ENCODE measurements at regions not wholly inside any gene's neighbourhood (a gene's known extent, or its start where the extent isn't known, plus 50 kb on each side); places are given as distances from the start of the nearest gene placed in this dataset.

DNA sequence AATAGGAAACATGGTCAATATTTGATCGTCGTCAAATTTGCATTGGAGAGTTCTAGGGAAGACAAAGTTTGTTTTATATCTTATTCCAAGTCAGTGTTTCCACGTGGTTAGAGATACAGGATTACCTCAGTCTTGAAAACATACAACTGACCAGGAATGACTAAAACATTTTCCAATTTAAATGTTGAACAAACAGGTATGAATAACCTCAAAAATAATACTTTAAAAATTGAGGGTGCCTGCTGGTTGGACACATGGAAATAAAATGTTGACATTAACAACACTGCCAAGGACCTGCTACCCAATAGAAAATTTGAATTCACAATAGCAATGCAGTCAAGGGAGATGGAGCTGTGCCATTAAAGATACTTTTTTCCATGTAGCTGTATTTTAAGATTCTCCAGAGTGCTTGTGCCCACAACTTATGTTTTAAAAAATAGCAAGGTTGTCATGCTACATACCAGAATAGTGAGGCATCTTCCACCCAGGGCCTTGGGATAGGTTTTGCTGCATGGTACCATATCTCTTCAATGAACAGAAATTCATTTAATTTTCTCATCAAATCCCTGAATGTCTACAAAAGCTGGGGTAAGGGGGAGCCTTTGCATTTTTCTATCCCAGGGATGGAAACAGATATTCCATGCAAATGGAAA, 260.8 kb downstream of the EFNB2 start:
- FAIRE-seq (no peak), DNase-seq (ENCODE audit: low read depth) (peak; percentile 53)
- Histone ChIP-seq H3K27me3 (ENCODE audit: control insufficient read depth, insufficient read depth, low read length) (no peaks in the 10 kb centered on the region), H3K4me3 (ENCODE audit: low read depth, low read length) (no peak overlapping the region), H3K36me3 (ENCODE audit: control insufficient read depth, insufficient read depth, low read length) (no peaks in the 10 kb centered on the region)
- TF ChIP-seq, protein P1, sequence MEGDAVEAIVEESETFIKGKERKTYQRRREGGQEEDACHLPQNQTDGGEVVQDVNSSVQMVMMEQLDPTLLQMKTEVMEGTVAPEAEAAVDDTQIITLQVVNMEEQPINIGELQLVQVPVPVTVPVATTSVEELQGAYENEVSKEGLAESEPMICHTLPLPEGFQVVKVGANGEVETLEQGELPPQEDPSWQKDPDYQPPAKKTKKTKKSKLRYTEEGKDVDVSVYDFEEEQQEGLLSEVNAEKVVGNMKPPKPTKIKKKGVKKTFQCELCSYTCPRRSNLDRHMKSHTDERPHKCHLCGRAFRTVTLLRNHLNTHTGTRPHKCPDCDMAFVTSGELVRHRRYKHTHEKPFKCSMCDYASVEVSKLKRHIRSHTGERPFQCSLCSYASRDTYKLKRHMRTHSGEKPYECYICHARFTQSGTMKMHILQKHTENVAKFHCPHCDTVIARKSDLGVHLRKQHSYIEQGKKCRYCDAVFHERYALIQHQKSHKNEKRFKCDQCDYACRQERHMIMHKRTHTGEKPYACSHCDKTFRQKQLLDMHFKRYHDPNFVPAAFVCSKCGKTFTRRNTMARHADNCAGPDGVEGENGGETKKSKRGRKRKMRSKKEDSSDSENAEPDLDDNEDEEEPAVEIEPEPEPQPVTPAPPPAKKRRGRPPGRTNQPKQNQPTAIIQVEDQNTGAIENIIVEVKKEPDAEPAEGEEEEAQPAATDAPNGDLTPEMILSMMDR (IDR thresholded peaks at IDR 0.05; ENCODE audit: insufficient read depth, low read length, severe bottlenecking): no peak

GRCh38 chr13:106263801-106264200, 271.7 kb downstream of the EFNB2 start:
- no peak for FAIRE-seq
- Histone ChIP-seq H3K4me3 (ENCODE audit: low read depth, low read length) (no peak overlapping the region), H3K27me3 (ENCODE audit: control insufficient read depth, insufficient read depth, low read length) (no peaks in the 10 kb centered on the region), H3K36me3 (ENCODE audit: control insufficient read depth, insufficient read depth, low read length) (no peaks in the 10 kb centered on the region)
- TF ChIP-seq, protein P1 (IDR thresholded peaks at IDR 0.05; ENCODE audit: insufficient read depth, low read length, severe bottlenecking): no peak
- DNase-seq (ENCODE audit: low read depth): no peak

DNA sequence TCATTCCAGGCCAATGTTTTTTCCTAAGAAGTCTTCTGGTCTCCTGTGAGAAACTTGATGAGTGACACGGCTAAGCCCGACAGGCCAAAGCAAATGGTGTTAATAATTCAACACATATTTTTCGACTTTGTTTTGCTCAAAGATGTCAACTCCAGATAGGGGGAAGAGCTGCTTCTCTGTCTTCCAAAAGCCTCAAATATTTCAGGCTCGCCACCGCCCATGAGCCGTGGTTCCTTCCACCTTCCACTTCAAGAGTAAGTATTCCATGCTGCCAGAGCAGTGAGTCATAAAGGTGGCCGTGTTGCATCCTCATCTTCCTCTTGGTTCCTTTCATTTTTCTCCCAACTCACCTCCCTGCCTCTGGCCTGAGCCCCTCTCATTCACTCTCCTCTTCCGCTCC, 272.6 kb downstream of the EFNB2 start:
- DNase-seq (ENCODE audit: low read depth) (no peak), FAIRE-seq (no peak)
- no peaks in the 10 kb centered on the region for H3K36me3 ChIP-seq (ENCODE audit: control insufficient read depth, insufficient read depth, low read length)
- TF ChIP-seq, protein P1 (IDR thresholded peaks at IDR 0.05; ENCODE audit: insufficient read depth, low read length, severe bottlenecking): no peak
- H3K27me3 ChIP-seq (ENCODE audit: control insufficient read depth, insufficient read depth, low read length): no peaks in the 10 kb centered on the region
- H3K4me3 ChIP-seq (ENCODE audit: low read depth, low read length): no peak overlapping the region

- TF ChIP-seq, protein P1 (IDR thresholded peaks at IDR 0.05; ENCODE audit: insufficient read depth, low read length, severe bottlenecking): no peak
- no peak for DNase-seq (ENCODE audit: low read depth)
- Histone ChIP-seq H3K27me3 (ENCODE audit: control insufficient read depth, insufficient read depth, low read length) (no peaks in the 10 kb centered on the region), H3K36me3 (ENCODE audit: control insufficient read depth, insufficient read depth, low read length) (no peaks in the 10 kb centered on the region), H3K4me3 (ENCODE audit: low read depth, low read length) (no peak overlapping the region)
- no peak for FAIRE-seq
Observed at GRCh38 chr13:106261450-106261849, 274.0 kb downstream of the EFNB2 start.

- DNase-seq (ENCODE audit: low read depth) (no peak), FAIRE-seq (no peak)
- no peaks in the 10 kb centered on the region for H3K27me3 ChIP-seq (ENCODE audit: control insufficient read depth, insufficient read depth, low read length)
- TF ChIP-seq, protein P1 (IDR thresholded peaks at IDR 0.05; ENCODE audit: insufficient read depth, low read length, severe bottlenecking): no peak
- H3K36me3 ChIP-seq (ENCODE audit: control insufficient read depth, insufficient read depth, low read length): no peaks in the 10 kb centered on the region
- H3K4me3 ChIP-seq (ENCODE audit: low read depth, low read length): no peak overlapping the region
Observed at GRCh38 chr13:106260352-106260751, 275.1 kb downstream of the EFNB2 start.

- FAIRE-seq (no peak), DNase-seq (ENCODE audit: low read depth) (no peak)
- TF ChIP-seq, protein P1 (IDR thresholded peaks at IDR 0.05; ENCODE audit: insufficient read depth, low read length, severe bottlenecking): no peak
- Histone ChIP-seq H3K4me3 (ENCODE audit: low read depth, low read length) (no peak overlapping the region), H3K27me3 (ENCODE audit: control insufficient read depth, insufficient read depth, low read length) (no peaks in the 10 kb centered on the region), H3K36me3 (ENCODE audit: control insufficient read depth, insufficient read depth, low read length) (no peaks in the 10 kb centered on the region)
Observed at GRCh38 chr13:106259928-106260327, 275.5 kb downstream of the EFNB2 start.
